ENCODE measurements at regions not wholly inside any gene's neighbourhood (a gene's known extent, or its start where the extent isn't known, plus 50 kb on each side); places are given as distances from the start of the nearest gene placed in this dataset.

- DNase-seq: no peak
Measured at GRCh38 chr10:3906511-3907111, 121.6 kb upstream of the KLF6 start.

GRCh38 chr10:3904419-3904960 is 119.5 kb upstream of the KLF6 start:
- DNase-seq: peak in 1 of 2 donors; percentile 28

GRCh38 chr10:3902809-3903410 is 117.9 kb upstream of the KLF6 start:
- DNase-seq: no peak

DNA sequence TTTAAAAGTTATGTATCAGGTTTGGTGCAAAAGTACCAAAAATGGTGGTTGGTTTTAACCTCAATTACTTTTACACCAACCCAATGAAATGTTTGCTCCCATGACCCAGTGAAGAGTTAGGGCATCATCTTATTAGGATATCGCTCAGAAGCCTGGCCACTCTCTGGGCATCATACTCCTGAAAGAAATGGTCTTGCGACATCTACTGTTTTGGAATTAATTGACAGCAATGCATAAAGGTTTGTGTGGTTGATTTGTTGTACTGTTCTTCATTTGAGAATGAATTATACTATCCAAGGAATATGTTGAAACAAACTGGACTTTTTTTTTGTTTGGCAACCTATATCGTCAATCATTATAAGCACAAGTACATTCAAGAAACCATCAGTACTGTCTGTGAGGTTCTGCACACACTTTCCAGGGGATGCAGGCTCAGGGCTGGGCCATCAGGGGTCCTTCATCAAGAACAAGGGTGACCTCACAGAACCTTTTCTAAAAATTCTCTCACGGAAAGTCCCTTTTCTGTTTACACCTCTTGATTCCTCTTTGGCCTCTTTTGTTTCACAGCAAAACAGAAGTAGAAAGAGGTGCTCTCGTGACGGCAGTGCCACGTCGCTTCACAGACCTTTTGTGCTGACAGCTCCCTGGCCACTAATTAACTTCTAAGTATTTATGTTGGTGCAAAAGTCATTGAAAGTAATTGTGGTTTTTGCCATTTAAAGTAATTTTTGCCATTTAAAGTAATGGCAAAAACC is 117.2 kb upstream of the KLF6 start:
- peak; percentile 72 to 81 for DNase-seq

- DNase-seq: no peak
Measured at GRCh38 chr10:3901370-3901769, 116.4 kb upstream of the KLF6 start.

DNA sequence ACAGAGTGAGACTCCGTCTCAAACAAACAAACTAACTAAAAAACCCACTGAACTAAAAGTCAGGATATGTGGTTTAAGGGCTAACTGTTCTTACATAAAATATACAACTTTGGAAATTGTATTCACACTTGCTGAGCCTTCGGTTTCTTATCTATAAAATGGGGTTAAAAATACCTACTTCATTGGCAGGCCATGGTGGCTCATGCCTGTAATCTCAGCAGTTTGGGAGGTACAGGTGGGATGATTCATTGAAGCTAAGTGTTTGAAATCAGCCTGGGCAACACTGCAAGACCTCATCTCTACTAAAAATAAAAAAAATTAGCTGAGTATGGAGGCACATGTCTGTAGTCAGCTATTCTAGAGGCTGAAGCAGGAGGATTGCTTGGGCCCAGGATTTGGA is 115.4 kb upstream of the KLF6 start:
- DNase-seq: no peak

- DNase-seq: no peak
Measured at GRCh38 chr10:3898821-3899220, 113.8 kb upstream of the KLF6 start.

- no peak for DNase-seq
Measured at GRCh38 chr10:3897156-3897555, 112.1 kb upstream of the KLF6 start.

DNA sequence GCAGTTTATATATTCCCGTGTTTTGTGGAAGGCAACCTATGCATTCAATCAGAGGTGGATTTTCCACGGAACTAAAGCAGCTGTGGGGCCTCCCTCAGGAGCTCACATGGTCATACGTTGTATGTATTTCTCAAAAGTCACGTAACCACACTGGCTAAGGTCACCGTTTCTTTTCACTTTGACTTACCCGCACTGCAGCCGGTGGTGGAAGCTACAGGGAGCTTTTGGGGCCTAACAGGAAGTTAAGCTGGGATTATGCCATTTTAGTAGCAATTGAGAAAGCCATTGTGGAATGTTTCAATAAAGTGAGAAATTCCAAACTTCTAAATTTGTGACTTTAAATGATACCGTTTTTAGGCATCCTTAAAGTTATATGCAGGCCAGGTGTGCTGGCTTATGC is 111.2 kb upstream of the KLF6 start:
- no peak for DNase-seq

- DNase-seq: no peak
Measured at GRCh38 chr10:3895045-3895631, 110.1 kb upstream of the KLF6 start.

DNA sequence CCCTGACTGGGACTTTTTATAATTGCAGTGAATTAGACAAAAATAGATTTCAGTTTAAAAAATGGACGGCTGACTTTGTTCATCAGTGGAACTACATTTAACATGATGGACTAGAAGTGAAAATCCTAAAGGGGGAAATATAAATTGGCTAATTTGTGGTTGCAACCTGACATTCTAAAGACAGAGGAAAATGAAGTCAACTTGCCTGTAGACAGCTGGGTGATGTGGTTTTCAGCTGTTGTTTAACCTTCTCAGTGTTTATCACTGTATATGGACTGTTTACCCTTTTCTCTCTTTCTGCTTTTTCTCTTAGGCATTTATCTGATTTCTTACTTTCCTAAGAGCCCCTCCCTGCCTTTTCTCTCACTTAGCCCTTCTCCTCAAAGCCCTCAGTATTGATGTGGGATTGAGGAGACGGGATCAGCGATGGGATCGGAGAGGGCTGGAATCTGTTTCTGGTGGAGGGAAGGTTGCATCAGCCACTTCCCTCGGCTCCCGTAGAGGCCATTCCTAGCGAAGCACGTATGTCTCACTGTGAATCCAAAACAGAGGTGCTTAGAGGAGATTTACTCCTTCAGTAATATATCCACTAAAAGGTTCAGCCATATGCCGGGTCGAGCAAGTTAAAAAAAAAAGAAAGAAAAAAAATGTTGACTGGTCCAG is 109.0 kb upstream of the KLF6 start:
- DNase-seq: peak in 1 of 2 donors; percentile 39

GRCh38 chr10:3892440-3893425 is 107.7 kb upstream of the KLF6 start:
- peak in 1 of 2 donors; percentile 78 for DNase-seq

GRCh38 chr10:3891396-3891795 is 106.4 kb upstream of the KLF6 start:
- no peak for DNase-seq

DNA sequence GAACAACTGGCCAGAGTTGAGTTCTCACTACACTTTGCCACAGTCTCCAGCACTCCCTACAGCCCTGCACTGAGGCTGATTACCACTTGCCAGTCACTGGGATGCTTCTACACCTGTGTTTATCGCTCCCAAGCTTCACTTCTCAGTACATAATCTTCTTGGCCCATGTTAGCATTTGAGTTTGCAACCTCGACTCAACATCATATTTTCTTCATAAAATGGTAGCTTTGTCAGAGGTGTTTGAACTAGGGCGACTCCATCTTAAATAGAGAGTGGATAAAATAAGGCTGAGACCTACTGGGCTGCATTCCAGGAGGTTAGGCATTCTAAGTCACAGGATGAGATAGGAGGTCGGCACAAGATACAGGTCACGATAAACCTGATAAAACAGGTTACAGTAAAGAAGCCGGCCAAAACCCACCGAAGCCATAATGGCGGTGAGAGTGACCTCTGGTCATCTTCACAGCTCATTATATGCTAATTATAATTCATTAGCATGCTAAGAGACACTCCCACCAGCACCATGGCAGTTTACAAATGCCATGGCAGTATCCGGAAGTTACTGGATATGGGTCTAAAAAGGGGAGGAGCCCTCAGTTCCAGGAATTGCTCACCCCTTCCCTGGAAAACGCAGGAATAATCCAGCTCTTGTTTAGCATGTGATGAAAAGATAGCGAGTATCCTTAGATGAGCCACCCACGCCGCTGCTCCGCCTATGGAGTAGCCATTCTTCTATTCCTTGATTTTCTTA is 105.8 kb upstream of the KLF6 start:
- no peak for DNase-seq

- no peak for DNase-seq
Measured at GRCh38 chr10:3889961-3890522, 105.0 kb upstream of the KLF6 start.

DNA sequence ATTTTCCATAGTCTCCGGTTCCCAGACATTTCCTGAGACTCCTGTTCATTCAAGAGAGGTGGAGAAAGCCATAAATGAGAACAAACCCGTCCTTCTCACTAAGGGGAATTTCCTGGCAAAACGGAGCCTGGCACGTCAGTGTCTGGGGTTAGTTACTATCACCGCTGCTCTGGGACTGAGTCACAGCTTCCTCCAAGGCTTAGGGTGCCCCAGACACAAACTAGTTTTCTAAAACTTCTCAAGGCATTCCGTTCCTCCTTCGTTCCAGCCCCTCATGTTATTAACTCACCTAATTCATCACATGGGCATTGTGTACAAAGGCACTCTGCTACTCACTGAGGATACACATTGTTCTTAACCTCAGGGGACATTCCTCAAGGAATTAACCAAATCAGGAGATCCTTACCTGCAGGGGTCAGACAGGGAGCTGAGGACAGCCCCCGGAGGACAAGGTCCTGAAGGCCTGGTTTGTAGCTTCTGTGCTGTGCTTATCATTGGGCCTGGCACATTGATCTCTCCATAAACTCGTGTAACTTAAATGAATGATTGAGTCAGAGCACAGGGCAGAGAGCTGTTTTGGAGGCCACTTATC is 103.0 kb upstream of the KLF6 start:
- DNase-seq: peak; percentile 78 to 86

- DNase-seq: no peak
Measured at GRCh38 chr10:3887404-3887803, 102.4 kb upstream of the KLF6 start.

GRCh38 chr10:3886641-3887251 is 101.7 kb upstream of the KLF6 start:
- DNase-seq: peak in 1 of 2 donors; percentile 46

- DNase-seq: no peak
Measured at GRCh38 chr10:3886191-3886590, 101.2 kb upstream of the KLF6 start.

- no peak for DNase-seq
Measured at GRCh38 chr10:3882855-3883254, 97.8 kb upstream of the KLF6 start.
